Putamen (tissue), 1 donor: ENCODE measurements at regions not wholly inside any gene's neighbourhood (a gene's known extent, or its start where the extent isn't known, plus 50 kb on each side); places are given as distances from the start of the nearest gene placed in this dataset.
"Not testable (repeated sequence)": the region's sequence is repeated elsewhere in the genome, so short reads cannot be mapped to it uniquely, and the experiment has no call there.

Experiments
- DNase-seq: peaks from one replicate; pipeline ENCODE4 v3.0.0-alpha.2; 2016; ENCODE audit warnings: low spot score

GRCh38 chr15:83335542-83335941 is 51.1 kb upstream of the BNC1 start:
- DNase-seq = not testable (repeated sequence)

GRCh38 chr15:83339396-83339795 is 54.9 kb upstream of the BNC1 start:
- no peak for DNase-seq

- no peak for DNase-seq
These were observed 55.6 kb upstream of the BNC1 start for GRCh38 chr15:83340087-83340486.

GRCh38 chr15:83346342-83346741 is 61.9 kb upstream of the BNC1 start:
- no peak for DNase-seq

- DNase-seq = no peak
These were observed 67.7 kb upstream of the BNC1 start for GRCh38 chr15:83352119-83352518.

GRCh38 chr15:83356501-83357399 is 72.3 kb upstream of the BNC1 start:
- no peak for DNase-seq

- no peak for DNase-seq
These were observed 74.6 kb upstream of the BNC1 start for GRCh38 chr15:83358972-83359564.

- DNase-seq = no peak
These were observed 78.2 kb upstream of the BNC1 start for GRCh38 chr15:83362706-83363105.

GRCh38 chr15:83364501-83364900 is 80.0 kb upstream of the BNC1 start:
- no peak for DNase-seq

- peak; percentile 77 for DNase-seq
These were observed 81.0 kb upstream of the BNC1 start for GRCh38 chr15:83365370-83365938.

GRCh38 chr15:83372434-83372891 is 74.7 kb upstream of the SH3GL3 start:
- DNase-seq = no peak

- DNase-seq = no peak
These were observed 68.1 kb upstream of the SH3GL3 start for GRCh38 chr15:83378921-83379578.

- no peak for DNase-seq
These were observed 67.6 kb upstream of the SH3GL3 start for GRCh38 chr15:83379579-83379959.

- no peak for DNase-seq
These were observed 67.1 kb upstream of the SH3GL3 start for GRCh38 chr15:83380059-83380458.

GRCh38 chr15:83380682-83381081 is 66.5 kb upstream of the SH3GL3 start:
- DNase-seq = peak; percentile 49

- DNase-seq = not testable (repeated sequence)
These were observed 63.5 kb upstream of the SH3GL3 start for GRCh38 chr15:83383608-83384139.

- DNase-seq = no peak
These were observed 51.0 kb upstream of the SH3GL3 start for GRCh38 chr15:83396101-83396500.
